HG03159 (cell line): ENCODE measurements at regions not wholly inside any gene's neighbourhood (a gene's known extent, or its start where the extent isn't known, plus 50 kb on each side); places are given as distances from the start of the nearest gene placed in this dataset.
"Not testable (repeated sequence)": the region's sequence is repeated elsewhere in the genome, so short reads cannot be mapped to it uniquely, and the experiment has no call there.

Experiments
- ATAC-seq: cut with Tn5 transposase; IDR thresholded peaks from one replicate; pipeline ENCODE4 v1.9.1; 2021; ENCODE audit warnings: mild to moderate bottlenecking, moderate library complexity; ENCODE audit not compliant: unreplicated experiment

- no peak for ATAC-seq
Measured at GRCh38 chr15:100764778-100765466, 114.7 kb upstream of the ALDH1A3 start.

DNA sequence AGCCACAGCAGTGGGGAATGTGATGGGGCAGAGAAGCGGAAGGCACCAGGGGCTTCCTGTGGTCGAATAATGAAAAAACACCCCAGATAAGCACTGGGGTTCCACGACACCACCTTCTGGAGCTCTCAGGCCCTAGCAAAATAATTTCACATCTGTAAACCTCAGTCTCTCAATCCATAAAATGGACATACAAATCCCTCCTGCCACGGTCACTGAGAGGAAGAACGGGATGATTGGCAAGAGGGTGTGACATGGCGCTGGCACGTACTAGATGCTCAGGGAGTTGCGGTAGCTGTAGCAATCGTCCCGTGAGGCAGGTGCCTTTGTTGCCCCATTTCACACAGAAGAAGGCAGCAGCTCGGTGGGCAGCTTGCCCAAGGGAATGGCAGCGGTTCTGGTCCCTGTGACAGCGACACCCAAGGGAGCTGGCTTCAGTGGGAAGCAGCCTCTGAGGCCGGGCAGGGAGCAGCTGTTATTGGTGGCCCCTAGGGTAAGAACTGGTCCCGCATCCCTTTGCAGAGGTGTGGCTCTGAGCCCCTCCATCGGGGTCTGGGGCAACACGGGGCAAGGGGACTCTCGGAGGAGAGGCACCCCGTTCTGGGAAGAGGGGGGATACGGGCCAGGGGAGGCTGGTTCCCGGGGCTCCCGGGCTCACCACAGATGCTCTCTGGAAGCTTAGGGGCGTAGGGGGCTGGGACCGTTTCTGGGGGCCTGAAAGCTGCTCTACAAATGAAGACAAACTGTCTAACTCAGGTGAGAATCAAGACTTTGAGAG, 114.0 kb upstream of the ALDH1A3 start:
- no peak for ATAC-seq

GRCh38 chr15:100766243-100767000, 113.2 kb upstream of the ALDH1A3 start:
- no peak for ATAC-seq

- ATAC-seq = no peak
Measured at GRCh38 chr15:100767001-100767825, 112.4 kb upstream of the ALDH1A3 start.

DNA sequence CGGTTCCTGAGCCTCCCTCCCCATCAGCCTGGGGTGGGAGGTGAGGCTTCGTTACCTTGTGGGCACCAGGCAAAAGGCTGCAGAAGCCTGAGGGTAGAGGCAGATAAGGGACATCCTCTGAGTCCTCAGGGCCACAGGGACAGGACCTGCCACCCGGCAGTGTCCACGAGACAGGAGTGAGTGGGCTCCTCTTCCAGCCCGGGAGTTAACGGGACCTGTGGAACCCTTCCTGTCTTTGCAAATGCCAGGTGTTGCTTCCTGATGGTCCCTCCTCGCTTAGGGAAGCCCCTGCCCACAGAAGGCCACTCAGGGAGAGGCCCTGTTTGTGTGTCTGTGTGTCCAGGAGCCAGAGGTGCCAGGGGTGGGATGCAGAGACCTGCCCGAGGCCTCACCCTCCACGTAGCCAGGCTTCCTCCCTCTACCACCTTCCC, 111.1 kb upstream of the ALDH1A3 start:
- no peak for ATAC-seq

- no peak for ATAC-seq
Measured at GRCh38 chr15:100769043-100769974, 110.3 kb upstream of the ALDH1A3 start.

- ATAC-seq = no peak
Measured at GRCh38 chr15:100769975-100770340, 109.7 kb upstream of the ALDH1A3 start.

GRCh38 chr15:100770661-100771584, 108.7 kb upstream of the ALDH1A3 start:
- ATAC-seq = no peak

DNA sequence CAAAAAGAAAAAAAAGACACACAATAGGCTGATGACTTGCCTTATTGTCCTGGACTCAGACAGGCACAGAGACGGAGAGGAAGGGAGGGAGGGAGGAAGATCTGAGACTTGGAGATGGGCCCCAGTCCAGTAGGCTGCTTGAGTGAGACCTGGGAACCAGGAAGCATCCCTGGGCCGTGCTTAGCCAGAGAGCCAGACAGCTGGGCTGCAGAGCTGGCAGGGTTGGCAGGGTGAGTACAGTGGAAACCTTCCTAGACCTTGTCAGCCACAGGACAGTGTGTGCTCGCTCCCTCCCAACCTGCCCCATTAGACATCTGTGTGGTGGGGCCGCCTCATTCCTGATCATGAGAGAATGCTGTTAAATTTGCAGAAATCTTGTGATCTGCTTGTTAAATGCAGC, 107.9 kb upstream of the ALDH1A3 start:
- no peak for ATAC-seq

- no peak for ATAC-seq
Measured at GRCh38 chr15:100772478-100772877, 107.2 kb upstream of the ALDH1A3 start.

- ATAC-seq = no peak
Measured at GRCh38 chr15:100772892-100773520, 106.6 kb upstream of the ALDH1A3 start.

GRCh38 chr15:100774044-100774443, 105.6 kb upstream of the ALDH1A3 start:
- not testable (repeated sequence) for ATAC-seq

DNA sequence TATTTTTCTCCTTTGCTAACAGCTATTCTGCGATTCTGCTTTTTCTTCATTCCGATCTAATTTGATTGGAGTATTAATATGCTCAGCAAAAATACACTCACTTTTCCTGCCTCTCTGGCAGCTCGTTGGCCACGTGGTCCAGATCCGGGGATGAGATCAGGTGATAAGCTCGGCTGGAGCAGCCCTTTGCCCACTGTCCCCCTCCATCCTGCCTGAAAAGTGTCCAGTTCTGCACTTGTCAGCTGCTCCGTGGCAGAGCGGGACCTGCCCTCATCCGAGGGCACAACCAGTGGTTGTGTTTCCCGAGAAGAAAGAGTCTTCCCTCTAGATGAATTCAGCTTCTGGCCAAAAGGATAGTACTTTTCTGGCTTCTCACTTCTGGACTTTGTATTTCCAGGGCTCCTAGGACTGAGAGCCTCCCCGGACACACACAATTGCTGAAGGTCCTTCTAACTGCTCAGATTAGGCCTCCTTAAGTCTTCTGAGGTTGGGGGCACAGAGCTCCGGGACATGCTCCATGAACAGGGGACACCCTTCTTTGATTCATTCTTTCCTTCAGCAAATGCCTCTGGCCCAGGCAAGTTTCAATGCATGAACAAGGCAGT, 103.9 kb upstream of the ALDH1A3 start:
- no peak for ATAC-seq

GRCh38 chr15:100777821-100778220, 101.8 kb upstream of the ALDH1A3 start:
- no peak for ATAC-seq

- ATAC-seq = no peak
Measured at GRCh38 chr15:100778831-100779288, 100.8 kb upstream of the ALDH1A3 start.

DNA sequence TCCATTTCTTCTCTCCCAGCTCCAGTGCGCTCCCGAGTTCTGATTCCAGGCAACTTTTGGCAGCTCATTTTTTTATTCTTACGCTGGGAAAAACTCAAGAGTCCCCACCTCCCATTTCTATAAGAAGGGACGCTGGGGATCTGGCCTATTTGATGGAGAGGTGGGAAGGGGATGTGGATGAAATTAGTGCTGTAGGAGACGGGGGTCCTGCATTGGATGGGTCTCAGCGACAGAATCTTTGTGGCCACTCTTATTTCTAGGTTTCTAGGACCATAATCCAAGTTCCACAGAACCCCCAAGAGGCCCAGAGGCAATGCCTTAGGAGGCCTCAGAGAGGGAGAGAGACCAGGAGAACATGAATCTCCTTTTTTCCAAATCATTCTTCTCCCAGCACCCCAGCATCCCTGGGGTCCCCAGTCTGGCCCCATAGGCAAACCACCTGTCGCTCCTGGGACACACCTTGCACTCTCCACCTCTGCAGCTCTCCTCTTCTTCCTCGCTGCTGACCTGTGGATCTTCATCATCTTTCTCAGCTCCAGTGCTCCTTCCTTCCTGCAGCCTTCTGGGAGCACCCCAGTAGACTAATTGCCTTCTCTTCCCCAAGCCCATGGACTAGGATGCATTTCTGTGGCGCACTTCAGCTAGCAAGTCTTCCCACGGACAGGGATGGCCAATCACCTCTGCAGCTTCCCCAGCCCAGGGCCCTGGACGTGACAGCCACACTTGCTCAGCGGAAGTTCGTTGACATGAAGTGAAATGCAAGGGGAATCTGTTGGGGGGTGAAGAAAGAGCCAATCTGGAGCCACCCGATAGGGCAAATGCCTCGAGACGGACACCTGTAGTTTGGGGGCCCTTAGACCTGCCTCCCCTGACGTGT, 100.1 kb upstream of the ALDH1A3 start:
- ATAC-seq = no peak
